ENCODE measurements at regions not wholly inside any gene's neighbourhood (a gene's known extent, or its start where the extent isn't known, plus 50 kb on each side); places are given as distances from the start of the nearest gene placed in this dataset.

DNA sequence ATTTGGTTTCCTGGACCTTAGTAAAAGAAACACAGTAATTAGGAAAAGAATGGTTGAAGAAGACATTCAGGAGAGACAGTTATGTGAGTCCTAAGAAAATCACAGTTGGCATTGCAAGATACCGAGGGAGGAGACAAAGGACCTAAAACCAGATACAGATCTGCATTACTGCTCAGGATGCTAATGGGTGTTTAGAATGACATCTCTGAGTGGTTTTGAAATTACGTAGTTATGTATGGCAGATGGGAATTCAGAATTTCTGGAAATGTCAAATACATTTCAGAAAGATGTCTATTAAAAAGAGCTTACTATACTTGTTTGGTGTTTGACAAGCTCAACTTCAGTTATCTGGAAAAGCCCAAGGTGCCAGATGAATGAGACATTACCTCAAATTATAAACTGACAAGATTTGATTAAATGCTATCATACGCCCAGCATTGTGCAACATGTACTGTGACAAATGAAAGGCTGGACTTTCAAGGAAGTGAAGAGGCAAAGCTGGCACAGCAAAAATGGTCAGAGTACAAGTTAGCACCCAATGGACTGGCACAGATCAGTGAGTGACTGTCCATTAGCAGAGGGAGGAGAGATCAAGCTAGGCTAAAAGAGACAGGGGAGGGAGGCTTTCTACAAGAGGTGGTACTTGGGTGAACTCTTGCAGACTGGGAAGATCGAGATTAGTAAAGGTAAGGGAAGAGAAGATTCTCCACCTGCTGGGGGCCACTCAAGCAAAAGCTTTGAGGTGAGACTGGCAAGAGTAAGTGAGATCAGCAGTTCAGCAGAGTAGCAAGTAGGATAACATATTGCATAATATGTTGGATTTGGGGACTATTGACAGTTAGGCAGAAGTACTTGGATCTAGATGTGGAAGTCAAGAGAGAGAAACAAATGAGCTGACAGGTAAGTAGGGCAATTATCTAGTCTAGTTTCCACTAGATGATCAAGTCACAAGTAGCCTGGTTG is 168.9 kb downstream of the CYRIA start:
- no peaks in the 10 kb centered on the region for H3K9me3 ChIP-seq
- TF ChIP-seq, protein P1, sequence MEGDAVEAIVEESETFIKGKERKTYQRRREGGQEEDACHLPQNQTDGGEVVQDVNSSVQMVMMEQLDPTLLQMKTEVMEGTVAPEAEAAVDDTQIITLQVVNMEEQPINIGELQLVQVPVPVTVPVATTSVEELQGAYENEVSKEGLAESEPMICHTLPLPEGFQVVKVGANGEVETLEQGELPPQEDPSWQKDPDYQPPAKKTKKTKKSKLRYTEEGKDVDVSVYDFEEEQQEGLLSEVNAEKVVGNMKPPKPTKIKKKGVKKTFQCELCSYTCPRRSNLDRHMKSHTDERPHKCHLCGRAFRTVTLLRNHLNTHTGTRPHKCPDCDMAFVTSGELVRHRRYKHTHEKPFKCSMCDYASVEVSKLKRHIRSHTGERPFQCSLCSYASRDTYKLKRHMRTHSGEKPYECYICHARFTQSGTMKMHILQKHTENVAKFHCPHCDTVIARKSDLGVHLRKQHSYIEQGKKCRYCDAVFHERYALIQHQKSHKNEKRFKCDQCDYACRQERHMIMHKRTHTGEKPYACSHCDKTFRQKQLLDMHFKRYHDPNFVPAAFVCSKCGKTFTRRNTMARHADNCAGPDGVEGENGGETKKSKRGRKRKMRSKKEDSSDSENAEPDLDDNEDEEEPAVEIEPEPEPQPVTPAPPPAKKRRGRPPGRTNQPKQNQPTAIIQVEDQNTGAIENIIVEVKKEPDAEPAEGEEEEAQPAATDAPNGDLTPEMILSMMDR (IDR thresholded peaks at IDR 0.05) = no peak
- TF ChIP-seq POLR2A (IDR thresholded peaks at IDR 0.05) = no peak
- H3K36me3 ChIP-seq = no peaks in the 10 kb centered on the region
- no peak overlapping the region for H3K27ac ChIP-seq
- intact Hi-C loops (cut with DNase I) = loop anchor here (10.0 kb wide), 1 partner anchor 272 kb away; no protein-coding TSS in a partner anchor
- no peak overlapping the region for H3K4me3 ChIP-seq (replicated peaks in 1 of 3)
- no peaks in the 10 kb centered on the region for H3K27me3 ChIP-seq
- no peak for DNase-seq
- no peaks in the 10 kb centered on the region for H3K4me1 ChIP-seq
- 67 to 69% methylated on average over 4 of the region's 4 CpGs for WGBS, 2 donors

DNA sequence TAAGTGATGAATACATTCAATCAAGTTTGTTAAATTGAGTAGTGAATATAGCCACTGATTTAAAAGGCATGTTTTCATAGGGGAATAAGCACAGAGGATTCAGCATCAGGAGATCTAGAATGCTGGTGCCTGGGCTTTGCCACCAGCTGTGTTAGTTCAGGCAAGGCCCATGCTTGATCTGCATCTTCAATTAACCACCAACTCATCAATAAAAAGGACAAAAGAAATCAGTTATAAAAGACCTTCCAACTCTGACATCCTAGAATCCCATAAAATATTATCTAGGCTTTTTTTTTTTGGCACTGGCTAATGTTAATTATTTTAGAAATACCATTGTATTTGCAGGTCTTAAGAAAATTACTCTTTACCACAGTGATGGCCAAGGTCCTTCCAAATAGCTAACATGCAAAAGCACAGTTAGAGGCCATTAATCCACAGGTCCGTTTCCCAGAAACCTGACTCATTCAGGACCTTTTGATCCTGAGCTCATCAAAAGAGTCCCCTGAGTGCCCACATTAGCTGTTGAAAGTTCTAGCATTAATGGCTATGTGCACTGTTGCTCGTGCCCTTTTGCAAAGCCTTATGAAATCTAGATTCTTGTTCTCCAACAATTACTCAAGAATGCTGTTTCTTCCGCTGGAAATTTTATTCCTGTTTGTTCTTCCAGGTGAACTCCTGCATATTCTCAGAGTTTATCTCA is 170.0 kb downstream of the CYRIA start:
- H3K9me3 ChIP-seq = no peaks in the 10 kb centered on the region
- DNase-seq = no peak
- H3K36me3 ChIP-seq = no peaks in the 10 kb centered on the region
- H3K27me3 ChIP-seq = no peaks in the 10 kb centered on the region
- H3K4me3 ChIP-seq (replicated peaks in 1 of 3) = no peak overlapping the region
- WGBS, 2 donors = 76 to 80% methylated on average over 3 of the region's 3 CpGs
- no peak for TF ChIP-seq POLR2A (IDR thresholded peaks at IDR 0.05)
- TF ChIP-seq, protein P1 (IDR thresholded peaks at IDR 0.05) = no peak
- no peaks in the 10 kb centered on the region for H3K4me1 ChIP-seq
- intact Hi-C loops (cut with DNase I) = loop anchor here (10.0 kb wide), 1 partner anchor 271 kb away; no protein-coding TSS in a partner anchor
- H3K27ac ChIP-seq = no peak overlapping the region

DNA sequence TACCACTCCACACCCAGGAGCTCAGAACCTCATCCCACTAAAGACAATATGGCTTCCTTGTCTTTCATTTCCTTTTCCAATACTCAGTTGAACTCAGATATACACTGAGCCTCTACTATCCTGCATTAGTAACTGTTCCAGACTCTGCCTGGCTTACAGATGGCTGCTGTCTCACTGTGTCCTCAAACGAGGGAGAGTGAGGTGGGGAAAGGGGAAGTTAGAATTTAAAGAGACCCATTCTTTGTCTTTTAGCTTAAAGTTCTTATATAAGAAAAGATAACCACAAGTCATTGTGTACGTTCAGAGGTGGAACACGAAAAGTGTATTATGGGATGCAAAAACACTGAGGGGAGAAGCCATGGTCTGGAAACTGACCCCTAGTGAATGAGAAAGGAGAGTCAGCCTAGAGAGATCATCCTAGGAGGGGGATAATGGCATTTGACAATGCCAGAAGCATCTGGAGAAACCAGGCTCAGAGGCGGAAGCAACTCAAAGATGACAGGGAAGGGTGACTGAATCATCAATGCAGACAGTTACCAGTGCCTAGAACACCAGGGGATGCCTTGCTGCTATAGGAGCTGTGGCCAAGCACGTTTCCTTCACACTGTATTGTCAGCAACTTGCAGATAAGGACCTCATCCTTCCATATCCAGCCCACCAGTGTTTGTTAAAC is 170.7 kb downstream of the CYRIA start:
- intact Hi-C loops (cut with DNase I) = loop anchor here (10.0 kb wide), 1 partner anchor 270 kb away; no protein-coding TSS in a partner anchor
- H3K4me1 ChIP-seq = no peaks in the 10 kb centered on the region
- DNase-seq = no peak
- TF ChIP-seq, protein P1 (IDR thresholded peaks at IDR 0.05) = no peak
- TF ChIP-seq POLR2A (IDR thresholded peaks at IDR 0.05) = no peak
- H3K27ac ChIP-seq = no peak overlapping the region
- no peaks in the 10 kb centered on the region for H3K27me3 ChIP-seq
- H3K4me3 ChIP-seq (replicated peaks in 1 of 3) = no peak overlapping the region
- H3K36me3 ChIP-seq = no peaks in the 10 kb centered on the region
- H3K9me3 ChIP-seq = no peaks in the 10 kb centered on the region
- WGBS, 2 donors = 69 to 79% methylated on average over 5 of the region's 5 CpGs

DNA sequence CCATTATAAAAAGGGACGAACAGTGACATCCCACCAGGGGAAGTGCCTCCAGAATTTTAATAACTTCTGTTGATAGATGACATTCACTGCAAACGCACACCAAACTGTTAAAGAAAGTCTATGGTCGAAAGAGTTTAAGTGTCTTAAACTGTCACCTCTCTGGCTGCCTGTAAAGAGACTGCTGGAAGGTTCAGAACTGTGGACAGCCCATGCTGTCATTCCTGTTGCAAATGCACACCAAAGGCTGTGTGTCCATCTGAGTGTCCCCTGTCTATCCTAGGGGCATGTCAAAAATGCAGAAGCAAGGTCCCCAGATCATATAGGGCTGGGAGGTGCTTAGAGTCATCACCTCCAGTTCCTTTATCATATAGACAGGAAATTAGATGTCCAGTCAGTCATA is 171.8 kb downstream of the CYRIA start:
- Histone ChIP-seq H3K9me3 (no peaks in the 10 kb centered on the region), H3K27me3 (no peaks in the 10 kb centered on the region), H3K4me1 (no peaks in the 10 kb centered on the region), H3K36me3 (no peaks in the 10 kb centered on the region), H3K27ac (no peak overlapping the region), H3K4me3 (replicated peaks in 1 of 3) (no peak overlapping the region)
- WGBS, 2 donors = 79 to 81% methylated on average over 3 of the region's 3 CpGs
- no peak for TF ChIP-seq POLR2A (IDR thresholded peaks at IDR 0.05)
- TF ChIP-seq, protein P1 (IDR thresholded peaks at IDR 0.05) = no peak
- DNase-seq = no peak
- intact Hi-C loops (cut with DNase I) = loop anchor here (10.0 kb wide), 1 partner anchor 269 kb away; no protein-coding TSS in a partner anchor

Data from thyroid gland (tissue), 4 donors.